GM19240 (cell line): ENCODE measurements at regions not wholly inside any gene's neighbourhood (a gene's known extent, or its start where the extent isn't known, plus 50 kb on each side); places are given as distances from the start of the nearest gene placed in this dataset.
"Not testable (repeated sequence)": the region's sequence is repeated elsewhere in the genome, so short reads cannot be mapped to it uniquely, and the experiment has no call there.

Experiments used
- DNase-seq: peaks from one replicate; pipeline ENCODE4 v3.0.0; 2011; ENCODE audit warnings: low spot score; ENCODE audit not compliant: insufficient read length

- DNase-seq, result no peak
Measured at GRCh38 chr6:27547157-27548075, 74.5 kb upstream of the ZNF184 start.

- no peak for DNase-seq
Measured at GRCh38 chr6:27546522-27546921, 73.6 kb upstream of the ZNF184 start.

- no peak for DNase-seq
Measured at GRCh38 chr6:27545271-27546046, 72.6 kb upstream of the ZNF184 start.

- DNase-seq, result no peak
Measured at GRCh38 chr6:27544612-27545260, 71.8 kb upstream of the ZNF184 start.

- not testable (repeated sequence) for DNase-seq
Measured at GRCh38 chr6:27544135-27544534, 71.2 kb upstream of the ZNF184 start.

- DNase-seq, result no peak
Measured at GRCh38 chr6:27542485-27542884, 69.6 kb upstream of the ZNF184 start.

GRCh38 chr6:27541933-27542297 is 69.0 kb upstream of the ZNF184 start:
- DNase-seq, result no peak

- DNase-seq, result no peak
Measured at GRCh38 chr6:27541212-27541932, 68.5 kb upstream of the ZNF184 start.

GRCh38 chr6:27539551-27539950 is 66.6 kb upstream of the ZNF184 start:
- no peak for DNase-seq

GRCh38 chr6:27532820-27533538 is 60.1 kb upstream of the ZNF184 start:
- no peak for DNase-seq

- no peak for DNase-seq
Measured at GRCh38 chr6:27531772-27532459, 59.0 kb upstream of the ZNF184 start.

GRCh38 chr6:27529796-27530195 is 56.9 kb upstream of the ZNF184 start:
- DNase-seq, result not testable (repeated sequence)

GRCh38 chr6:27528714-27529113 is 55.8 kb upstream of the ZNF184 start:
- DNase-seq, result no peak
